ENCODE measurements at regions not wholly inside any gene's neighbourhood (a gene's known extent, or its start where the extent isn't known, plus 50 kb on each side); places are given as distances from the start of the nearest gene placed in this dataset.

GRCh38 chr22:47367993-47368945, 605.8 kb downstream of the TBC1D22A start:
- no peak overlapping the region for H3K4me3 ChIP-seq (ENCODE audit: low read length)
- no peak overlapping the region for H3K4me2 ChIP-seq (ENCODE audit: low read depth, low read length)
- H3K36me3 ChIP-seq (replicated peaks; ENCODE audit: insufficient read depth, low read length), result no peaks in the 10 kb centered on the region
- no peaks in the 10 kb centered on the region for H3K9me3 ChIP-seq (replicated peaks; ENCODE audit: insufficient read depth, low read length)
- no peak overlapping the region for H2AFZ ChIP-seq (ENCODE audit: low read length)
- H3K79me2 ChIP-seq (ENCODE audit: low read length), result no peaks in the 10 kb centered on the region
- DNase-seq, result no peak
- no peaks in the 10 kb centered on the region for H3K4me1 ChIP-seq (ENCODE audit: low read length)
- H3F3A ChIP-seq (ENCODE audit: insufficient read depth, low read length), result no peaks in the 10 kb centered on the region
- TF ChIP-seq CTCF (IDR thresholded peaks at IDR 0.05; ENCODE audit: low read length) (no peak), EZH2phosphoT487 (IDR thresholded peaks at IDR 0.05; ENCODE audit: low read length) (no peak), EZH2 (optimal IDR thresholded peaks at IDR 0.05; ENCODE audit: low read depth, low read length) (no peak)
- no peaks in the 10 kb centered on the region for H4K20me1 ChIP-seq (ENCODE audit: insufficient read depth, low read length)
- no peaks in the 10 kb centered on the region for H3K9me2 ChIP-seq (replicated peaks; ENCODE audit: insufficient read depth, low read length)
- H3K9ac ChIP-seq (ENCODE audit: low read length), result no peak overlapping the region
- H3K27me3 ChIP-seq (replicated peaks; ENCODE audit: insufficient read depth, low read length), result no peaks in the 10 kb centered on the region
- H3K27ac ChIP-seq (ENCODE audit: low read length), result no peak overlapping the region

GRCh38 chr22:47367107-47367690, 604.7 kb downstream of the TBC1D22A start:
- Histone ChIP-seq H3K36me3 (replicated peaks; ENCODE audit: insufficient read depth, low read length) (no peaks in the 10 kb centered on the region), H3K79me2 (ENCODE audit: low read length) (no peaks in the 10 kb centered on the region), H3K4me3 (ENCODE audit: low read length) (no peak overlapping the region), H3F3A (ENCODE audit: insufficient read depth, low read length) (no peaks in the 10 kb centered on the region), H4K20me1 (ENCODE audit: insufficient read depth, low read length) (no peaks in the 10 kb centered on the region), H3K9ac (ENCODE audit: low read length) (no peak overlapping the region), H3K9me2 (replicated peaks; ENCODE audit: insufficient read depth, low read length) (no peaks in the 10 kb centered on the region), H3K4me1 (ENCODE audit: low read length) (no peaks in the 10 kb centered on the region), H3K27me3 (replicated peaks; ENCODE audit: insufficient read depth, low read length) (no peaks in the 10 kb centered on the region), H2AFZ (ENCODE audit: low read length) (no peak overlapping the region), H3K9me3 (replicated peaks; ENCODE audit: insufficient read depth, low read length) (no peaks in the 10 kb centered on the region), H3K27ac (ENCODE audit: low read length) (no peak overlapping the region), H3K4me2 (ENCODE audit: low read depth, low read length) (no peak overlapping the region)
- TF ChIP-seq EZH2phosphoT487 (IDR thresholded peaks at IDR 0.05; ENCODE audit: low read length) (no peak), CTCF (IDR thresholded peaks at IDR 0.05; ENCODE audit: low read length) (no peak), EZH2 (optimal IDR thresholded peaks at IDR 0.05; ENCODE audit: low read depth, low read length) (no peak)
- DNase-seq, result no peak

GRCh38 chr22:47366026-47366767, 603.7 kb downstream of the TBC1D22A start:
- DNase-seq, result no peak
- no peak for TF ChIP-seq EZH2 (optimal IDR thresholded peaks at IDR 0.05; ENCODE audit: low read depth, low read length)
- no peak for TF ChIP-seq CTCF (IDR thresholded peaks at IDR 0.05; ENCODE audit: low read length)
- no peak for TF ChIP-seq EZH2phosphoT487 (IDR thresholded peaks at IDR 0.05; ENCODE audit: low read length)
- no peak overlapping the region for H3K4me3 ChIP-seq (ENCODE audit: low read length)
- no peaks in the 10 kb centered on the region for H3K36me3 ChIP-seq (replicated peaks; ENCODE audit: insufficient read depth, low read length)
- H3K27me3 ChIP-seq (replicated peaks; ENCODE audit: insufficient read depth, low read length), result no peaks in the 10 kb centered on the region
- H3K9me3 ChIP-seq (replicated peaks; ENCODE audit: insufficient read depth, low read length), result no peaks in the 10 kb centered on the region
- H3K4me2 ChIP-seq (ENCODE audit: low read depth, low read length), result no peak overlapping the region
- no peaks in the 10 kb centered on the region for H3K9me2 ChIP-seq (replicated peaks; ENCODE audit: insufficient read depth, low read length)
- H2AFZ ChIP-seq (ENCODE audit: low read length), result no peak overlapping the region
- no peak overlapping the region for H3K27ac ChIP-seq (ENCODE audit: low read length)
- no peaks in the 10 kb centered on the region for H3K4me1 ChIP-seq (ENCODE audit: low read length)
- H3K9ac ChIP-seq (ENCODE audit: low read length), result no peak overlapping the region
- no peaks in the 10 kb centered on the region for H3F3A ChIP-seq (ENCODE audit: insufficient read depth, low read length)
- no peaks in the 10 kb centered on the region for H3K79me2 ChIP-seq (ENCODE audit: low read length)
- H4K20me1 ChIP-seq (ENCODE audit: insufficient read depth, low read length), result no peaks in the 10 kb centered on the region

Data from MM.1S (cell line).